ENCODE measurements at regions not wholly inside any gene's neighbourhood (a gene's known extent, or its start where the extent isn't known, plus 50 kb on each side); places are given as distances from the start of the nearest gene placed in this dataset.

DNA sequence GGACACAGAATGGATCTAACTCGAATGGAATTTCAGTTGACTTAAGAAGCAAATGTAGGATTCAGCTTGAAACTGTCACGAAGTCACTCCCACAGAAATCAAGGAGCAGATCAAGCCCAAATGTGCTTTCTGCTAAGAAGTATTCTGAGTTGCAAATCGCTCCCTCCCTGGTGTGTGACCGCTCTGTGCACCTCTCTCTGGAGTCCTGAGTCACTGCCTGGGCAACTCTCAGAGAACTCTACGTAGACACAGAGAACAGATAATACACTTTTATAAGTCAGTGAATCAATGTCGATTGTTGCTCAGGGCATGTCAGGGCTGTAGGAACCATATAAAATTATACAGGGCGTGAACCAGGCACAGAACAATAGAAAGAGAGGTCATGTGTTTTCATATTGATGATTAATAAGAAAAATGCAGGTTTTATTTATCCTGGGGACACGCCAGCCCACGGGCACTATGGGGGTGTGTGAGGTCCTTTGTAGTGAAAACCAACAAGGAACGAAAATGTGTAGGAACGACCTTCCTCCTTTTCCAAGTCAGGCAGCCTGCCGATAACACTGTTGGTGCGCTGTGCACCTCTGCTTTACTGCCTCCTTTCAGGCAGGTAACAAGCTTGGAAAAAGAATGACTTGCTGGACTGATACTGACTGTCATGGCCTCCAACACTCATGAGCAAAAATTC, 248.1 kb upstream of the FOXQ1 start:
- no peak overlapping the region for H3K4me3 ChIP-seq (ENCODE audit: control insufficient read depth, low read depth, low read length)
- TF ChIP-seq, protein P1, sequence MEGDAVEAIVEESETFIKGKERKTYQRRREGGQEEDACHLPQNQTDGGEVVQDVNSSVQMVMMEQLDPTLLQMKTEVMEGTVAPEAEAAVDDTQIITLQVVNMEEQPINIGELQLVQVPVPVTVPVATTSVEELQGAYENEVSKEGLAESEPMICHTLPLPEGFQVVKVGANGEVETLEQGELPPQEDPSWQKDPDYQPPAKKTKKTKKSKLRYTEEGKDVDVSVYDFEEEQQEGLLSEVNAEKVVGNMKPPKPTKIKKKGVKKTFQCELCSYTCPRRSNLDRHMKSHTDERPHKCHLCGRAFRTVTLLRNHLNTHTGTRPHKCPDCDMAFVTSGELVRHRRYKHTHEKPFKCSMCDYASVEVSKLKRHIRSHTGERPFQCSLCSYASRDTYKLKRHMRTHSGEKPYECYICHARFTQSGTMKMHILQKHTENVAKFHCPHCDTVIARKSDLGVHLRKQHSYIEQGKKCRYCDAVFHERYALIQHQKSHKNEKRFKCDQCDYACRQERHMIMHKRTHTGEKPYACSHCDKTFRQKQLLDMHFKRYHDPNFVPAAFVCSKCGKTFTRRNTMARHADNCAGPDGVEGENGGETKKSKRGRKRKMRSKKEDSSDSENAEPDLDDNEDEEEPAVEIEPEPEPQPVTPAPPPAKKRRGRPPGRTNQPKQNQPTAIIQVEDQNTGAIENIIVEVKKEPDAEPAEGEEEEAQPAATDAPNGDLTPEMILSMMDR (IDR thresholded peaks at IDR 0.05; ENCODE audit: control insufficient read depth, insufficient read depth, low read depth, low read length, missing control alignments) = no peak

GRCh38 chr6:1062786-1063545, 248.9 kb upstream of the FOXQ1 start:
- TF ChIP-seq, protein P1 (IDR thresholded peaks at IDR 0.05; ENCODE audit: control insufficient read depth, insufficient read depth, low read depth, low read length, missing control alignments) = peak; percentile 9
- no peak for DNase-seq (ENCODE audit: low read depth)
- no peak overlapping the region for H3K4me3 ChIP-seq (ENCODE audit: control insufficient read depth, low read depth, low read length)

More for the DNA sequence above, 248.1 kb upstream of the FOXQ1 start:
- peak; percentile 48 for DNase-seq (ENCODE audit: low read depth)

GRCh38 chr6:1059596-1059995, 252.3 kb upstream of the FOXQ1 start:
- TF ChIP-seq, protein P1 (IDR thresholded peaks at IDR 0.05; ENCODE audit: control insufficient read depth, insufficient read depth, low read depth, low read length, missing control alignments) = no peak
- no peak for DNase-seq (ENCODE audit: low read depth)
- no peak overlapping the region for H3K4me3 ChIP-seq (ENCODE audit: control insufficient read depth, low read depth, low read length)

- DNase-seq (ENCODE audit: low read depth) = no peak
- no peak overlapping the region for H3K4me3 ChIP-seq (ENCODE audit: control insufficient read depth, low read depth, low read length)
- TF ChIP-seq, protein P1 (IDR thresholded peaks at IDR 0.05; ENCODE audit: control insufficient read depth, insufficient read depth, low read depth, low read length, missing control alignments) = no peak
Measured at GRCh38 chr6:1057490-1058135, 254.3 kb upstream of the FOXQ1 start.

GRCh38 chr6:1055015-1055921, 256.6 kb upstream of the FOXQ1 start:
- no peak for DNase-seq (ENCODE audit: low read depth)
- TF ChIP-seq, protein P1 (IDR thresholded peaks at IDR 0.05; ENCODE audit: control insufficient read depth, insufficient read depth, low read depth, low read length, missing control alignments) = no peak
- H3K4me3 ChIP-seq (ENCODE audit: control insufficient read depth, low read depth, low read length) = no peak overlapping the region

DNA sequence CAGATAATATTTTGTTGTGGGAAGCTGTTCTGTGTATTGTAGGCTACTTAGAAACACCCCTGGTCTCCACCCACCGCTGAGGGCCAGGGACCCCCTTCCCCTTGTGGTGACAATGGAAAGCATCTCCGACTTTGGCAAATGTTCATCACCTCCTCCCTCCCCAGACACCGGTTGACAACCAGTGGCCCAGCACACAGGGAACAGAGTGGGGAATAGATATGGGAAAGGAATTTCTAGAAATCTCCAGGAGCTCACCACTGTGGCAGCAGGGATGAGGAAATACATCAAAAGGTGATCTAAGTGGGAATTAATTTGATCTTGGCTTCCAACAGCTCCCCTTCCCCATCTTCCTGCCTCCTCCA, 257.3 kb upstream of the FOXQ1 start:
- no peak overlapping the region for H3K4me3 ChIP-seq (ENCODE audit: control insufficient read depth, low read depth, low read length)
- TF ChIP-seq, protein P1 (IDR thresholded peaks at IDR 0.05; ENCODE audit: control insufficient read depth, insufficient read depth, low read depth, low read length, missing control alignments) = no peak
- no peak for DNase-seq (ENCODE audit: low read depth)
